Hepatocyte (in vitro differentiated cells): ENCODE measurements at regions not wholly inside any gene's neighbourhood (a gene's known extent, or its start where the extent isn't known, plus 50 kb on each side); places are given as distances from the start of the nearest gene placed in this dataset.

Experiments
- DNase-seq: peaks from one replicate; pipeline ENCODE4 v3.0.0-alpha.2; 2016; ENCODE audit warnings: low spot score
- H2AFZ ChIP-seq: fragments of 200-600 bp; sonication (generic); 2 replicates; pipeline ENCODE4 v1.6.0; 2016; ENCODE audit warnings: antibody characterized with exemption, mild to moderate bottlenecking
- H3K27ac ChIP-seq: fragments of 200-600 bp; sonication (generic); 2 replicates; pipeline ENCODE4 v1.5.1; 2016; ENCODE audit warnings: mild to moderate bottlenecking
- H3K27me3 ChIP-seq: fragments of 200-600 bp; sonication (generic); 2 replicates; pipeline ENCODE4 v1.6.1; 2016
- H3K36me3 ChIP-seq: fragments of 200-600 bp; sonication (generic); replicated peaks from 2 replicates; pipeline ENCODE4 v1.5.1; 2016; ENCODE audit warnings: low read depth; ENCODE audit not compliant: insufficient read depth
- H3K4me1 ChIP-seq: fragments of 200-600 bp; sonication (generic); 2 replicates; pipeline ENCODE4 v1.5.1; 2016; ENCODE audit warnings: mild to moderate bottlenecking, moderate library complexity; ENCODE audit not compliant: insufficient read depth
- H3K4me2 ChIP-seq: fragments of 200-600 bp; sonication (generic); 2 replicates; pipeline ENCODE4 v1.6.0; 2016
- H3K4me3 ChIP-seq: fragments of 200-600 bp; sonication (generic); 2 replicates; pipeline ENCODE4 v1.5.1; 2016; ENCODE audit warnings: mild to moderate bottlenecking
- H3K79me2 ChIP-seq: fragments of 200-600 bp; sonication (generic); 2 replicates; pipeline ENCODE4 v1.6.0; 2017; ENCODE audit warnings: mild to moderate bottlenecking
- H3K9me2 ChIP-seq: fragments of 200-600 bp; sonication (generic); replicated peaks from 2 replicates; pipeline ENCODE4 v1.6.0; 2017; ENCODE audit warnings: mild to moderate bottlenecking; ENCODE audit not compliant: insufficient read depth
- H3K9me3 ChIP-seq: fragments of 200-600 bp; sonication (generic); 2 replicates; pipeline ENCODE4 v1.5.1; 2016; ENCODE audit warnings: low read depth, mild to moderate bottlenecking
- H4K20me1 ChIP-seq: fragments of 200-600 bp; sonication (generic); 2 replicates; pipeline ENCODE4 v1.6.0; 2016; ENCODE audit warnings: mild to moderate bottlenecking; ENCODE audit not compliant: insufficient read depth, poor library complexity, severe bottlenecking
- EZH2 ChIP-seq: fragments of 200-600 bp; sonication (generic); IDR thresholded peaks from 2 replicates; pipeline ENCODE4 v1.6.1; 2016; ENCODE audit warnings: antibody characterized with exemption, mild to moderate bottlenecking, borderline replicate concordance
- EZH2phosphoT487 ChIP-seq: fragments of 200-600 bp; sonication (generic); IDR thresholded peaks from one replicate; pipeline ENCODE4 v1.6.1; 2018; ENCODE audit warnings: antibody characterized with exemption, mild to moderate bottlenecking, low read depth, moderate library complexity; ENCODE audit not compliant: unreplicated experiment, severe bottlenecking
- WGBS: methylation state at CpG from one replicate; pipeline ENCODE4 v1.1.6; 2016; ENCODE audit warnings: low lambda C conversion rate; ENCODE audit errors: missing lambda C conversion rate; 5-methylcytosine and 5-hydroxymethylcytosine counted together
- TF ChIP-seq, protein P1 (sequence below): fragments of 200-600 bp; sonication (generic); IDR thresholded peaks from 2 replicates; pipeline ENCODE4 v1.5.1; 2016; ENCODE audit warnings: antibody characterized with exemption, mild to moderate bottlenecking; ENCODE audit not compliant: poor library complexity

DNA sequence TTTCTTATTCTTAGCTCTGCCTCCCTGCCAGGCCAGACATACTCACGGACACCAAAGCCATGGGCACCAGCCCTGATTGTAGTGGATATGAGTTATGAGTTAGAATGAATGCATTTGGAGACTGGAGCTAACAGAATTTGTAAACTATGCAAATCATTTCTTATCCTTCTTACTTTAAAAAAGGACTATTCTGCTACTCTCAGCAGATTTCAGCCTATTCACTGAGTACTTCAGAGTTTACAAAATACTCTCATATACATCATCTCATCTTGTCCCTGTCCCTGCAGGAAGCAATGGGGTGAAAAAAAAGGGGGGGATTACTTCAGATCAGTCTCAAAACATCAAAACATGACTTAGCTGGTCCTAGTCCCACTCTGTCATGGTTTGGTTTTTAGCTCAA, 541.4 kb upstream of the PLXNA2 start:
- 84% methylated on average over 1 of the region's 1 CpG for WGBS
- DNase-seq, result no peak
- Histone ChIP-seq H3K9me2 (no peaks in the 10 kb centered on the region), H3K4me1 (no peaks in the 10 kb centered on the region), H3K4me2 (no peak overlapping the region), H4K20me1 (no peaks in the 10 kb centered on the region), H3K27ac (no peak overlapping the region), H3K4me3 (no peak overlapping the region), H2AFZ (no peak overlapping the region), H3K9me3 (no peaks in the 10 kb centered on the region), H3K27me3 (no peaks in the 10 kb centered on the region), H3K79me2 (no peaks in the 10 kb centered on the region), H3K36me3 (no peaks in the 10 kb centered on the region)
- no peak for TF ChIP-seq EZH2phosphoT487
- TF ChIP-seq, protein P1, sequence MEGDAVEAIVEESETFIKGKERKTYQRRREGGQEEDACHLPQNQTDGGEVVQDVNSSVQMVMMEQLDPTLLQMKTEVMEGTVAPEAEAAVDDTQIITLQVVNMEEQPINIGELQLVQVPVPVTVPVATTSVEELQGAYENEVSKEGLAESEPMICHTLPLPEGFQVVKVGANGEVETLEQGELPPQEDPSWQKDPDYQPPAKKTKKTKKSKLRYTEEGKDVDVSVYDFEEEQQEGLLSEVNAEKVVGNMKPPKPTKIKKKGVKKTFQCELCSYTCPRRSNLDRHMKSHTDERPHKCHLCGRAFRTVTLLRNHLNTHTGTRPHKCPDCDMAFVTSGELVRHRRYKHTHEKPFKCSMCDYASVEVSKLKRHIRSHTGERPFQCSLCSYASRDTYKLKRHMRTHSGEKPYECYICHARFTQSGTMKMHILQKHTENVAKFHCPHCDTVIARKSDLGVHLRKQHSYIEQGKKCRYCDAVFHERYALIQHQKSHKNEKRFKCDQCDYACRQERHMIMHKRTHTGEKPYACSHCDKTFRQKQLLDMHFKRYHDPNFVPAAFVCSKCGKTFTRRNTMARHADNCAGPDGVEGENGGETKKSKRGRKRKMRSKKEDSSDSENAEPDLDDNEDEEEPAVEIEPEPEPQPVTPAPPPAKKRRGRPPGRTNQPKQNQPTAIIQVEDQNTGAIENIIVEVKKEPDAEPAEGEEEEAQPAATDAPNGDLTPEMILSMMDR, result no peak
- no peak for TF ChIP-seq EZH2

DNA sequence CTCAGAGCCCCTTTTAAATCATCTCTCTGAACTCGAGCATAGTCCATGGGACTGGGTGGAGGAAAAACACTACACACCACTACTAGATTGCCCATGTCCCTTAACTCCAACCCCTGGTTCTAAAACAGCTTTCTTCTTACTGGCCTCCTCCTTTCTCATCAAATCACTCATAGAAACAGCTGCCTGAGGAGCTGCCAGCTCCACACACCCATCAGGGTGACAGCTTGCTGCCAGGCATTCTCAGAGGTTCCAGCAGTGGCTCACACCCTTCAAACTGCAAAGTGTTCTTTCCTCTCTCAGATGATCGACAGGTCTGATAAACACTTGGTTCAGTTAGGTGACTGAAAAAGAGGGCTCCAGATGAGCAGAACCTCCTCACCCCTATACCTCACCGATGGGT, 543.0 kb upstream of the PLXNA2 start:
- no peak overlapping the region for H3K4me3 ChIP-seq
- H3K79me2 ChIP-seq, result no peaks in the 10 kb centered on the region
- no peaks in the 10 kb centered on the region for H3K9me2 ChIP-seq
- TF ChIP-seq, protein P1, result no peak
- no peak for TF ChIP-seq EZH2phosphoT487
- TF ChIP-seq EZH2, result no peak
- H3K27me3 ChIP-seq, result no peaks in the 10 kb centered on the region
- H4K20me1 ChIP-seq, result no peaks in the 10 kb centered on the region
- no peaks in the 10 kb centered on the region for H3K36me3 ChIP-seq
- no peak overlapping the region for H3K27ac ChIP-seq
- no peaks in the 10 kb centered on the region for H3K4me1 ChIP-seq
- H3K9me3 ChIP-seq, result no peaks in the 10 kb centered on the region
- H2AFZ ChIP-seq, result no peak overlapping the region
- 83% methylated on average over 3 of the region's 3 CpGs for WGBS
- no peak overlapping the region for H3K4me2 ChIP-seq
- DNase-seq, result no peak

DNA sequence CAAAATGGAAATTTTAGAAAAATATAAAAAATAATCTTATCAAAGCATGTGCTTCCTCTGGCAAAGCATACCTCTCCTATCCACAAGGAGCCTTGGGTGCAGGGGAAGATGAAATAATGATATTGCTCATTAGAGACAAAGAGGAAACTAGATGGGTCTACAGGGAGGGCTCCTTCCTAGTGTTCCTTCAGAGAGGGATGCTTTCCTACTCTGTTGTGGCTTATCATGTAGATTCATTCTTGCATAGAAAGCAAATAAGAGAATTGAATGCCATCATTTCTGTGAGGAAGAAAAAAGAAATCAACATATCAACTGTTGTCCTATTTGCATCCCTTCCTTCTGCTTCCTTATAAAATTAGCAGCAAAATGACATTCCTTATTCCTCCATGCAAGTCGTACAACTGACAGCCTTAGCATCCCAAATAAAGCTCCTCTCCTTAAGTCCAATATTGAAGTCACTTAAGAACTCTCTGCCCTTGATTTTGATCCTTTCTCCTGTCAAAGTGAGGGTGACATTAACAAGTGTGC, 543.9 kb upstream of the PLXNA2 start:
- H4K20me1 ChIP-seq, result no peaks in the 10 kb centered on the region

More for the DNA sequence above, 543.9 kb upstream of the PLXNA2 start:
- H3K9me2 ChIP-seq, result no peaks in the 10 kb centered on the region
- H3K79me2 ChIP-seq, result no peaks in the 10 kb centered on the region
- no peaks in the 10 kb centered on the region for H3K27me3 ChIP-seq
- H2AFZ ChIP-seq, result no peak overlapping the region
- no peaks in the 10 kb centered on the region for H3K9me3 ChIP-seq
- H3K4me3 ChIP-seq, result no peak overlapping the region
- H3K27ac ChIP-seq, result no peak overlapping the region
- no peak for DNase-seq
- H3K36me3 ChIP-seq, result no peaks in the 10 kb centered on the region
- WGBS, result 60% methylated on average over 1 of the region's 1 CpG
- no peaks in the 10 kb centered on the region for H3K4me1 ChIP-seq
- no peak overlapping the region for H3K4me2 ChIP-seq
- TF ChIP-seq, protein P1, result no peak
- no peak for TF ChIP-seq EZH2
- TF ChIP-seq EZH2phosphoT487, result no peak
